ENCODE measurements at regions not wholly inside any gene's neighbourhood (a gene's known extent, or its start where the extent isn't known, plus 50 kb on each side); places are given as distances from the start of the nearest gene placed in this dataset.

- TF ChIP-seq POLR2A (IDR thresholded peaks at IDR 0.05) (no peak), CTCF (IDR thresholded peaks at IDR 0.05) (no peak)
Measured at GRCh38 chr12:84648425-84648824, 264.2 kb downstream of the SLC6A15 start.

Data from upper lobe of left lung (tissue), 4 donors.